HUES48 (cell line): ENCODE measurements at regions not wholly inside any gene's neighbourhood (a gene's known extent, or its start where the extent isn't known, plus 50 kb on each side); places are given as distances from the start of the nearest gene placed in this dataset.

Source experiments
- H3K27ac ChIP-seq: one replicate; pipeline ENCODE4 v1.7.0; 2013; ENCODE audit warnings: low read depth, low read length, inconsistent platforms
- H3K27me3 ChIP-seq: 2 replicates; pipeline ENCODE4 v1.6.1; 2013; ENCODE audit warnings: mild to moderate bottlenecking, low read length; ENCODE audit not compliant: control insufficient read depth, insufficient read depth
- H3K36me3 ChIP-seq: 2 replicates; pipeline ENCODE4 v1.6.1; 2013; ENCODE audit warnings: low read length; ENCODE audit not compliant: control insufficient read depth, insufficient read depth
- H3K4me1 ChIP-seq: 2 replicates; pipeline ENCODE4 v1.6.1; 2013; ENCODE audit warnings: mild to moderate bottlenecking, low read length; ENCODE audit not compliant: control insufficient read depth, insufficient read depth
- H3K4me3 ChIP-seq: 2 replicates; pipeline ENCODE4 v1.5.1; 2013; ENCODE audit warnings: mild to moderate bottlenecking, low read depth, low read length
- H3K9ac ChIP-seq: 2 replicates; pipeline ENCODE4 v1.6.1; 2013; ENCODE audit warnings: mild to moderate bottlenecking, low read depth, low read length, moderate library complexity
- H3K9me3 ChIP-seq: 2 replicates; pipeline ENCODE4 v1.6.1; 2013; ENCODE audit warnings: low read length; ENCODE audit not compliant: control insufficient read depth, insufficient read depth

- Histone ChIP-seq H3K27ac (no peak overlapping the region), H3K4me1 (no peaks in the 10 kb centered on the region), H3K36me3 (no peaks in the 10 kb centered on the region), H3K9me3 (no peaks in the 10 kb centered on the region), H3K27me3 (no peaks in the 10 kb centered on the region), H3K9ac (no peak overlapping the region), H3K4me3 (no peak overlapping the region)
Measured at GRCh38 chr10:25694206-25694933, 239.7 kb upstream of the MYO3A start.

GRCh38 chr10:25694971-25695370 lies 239.1 kb upstream of the MYO3A start:
- Histone ChIP-seq H3K36me3 (no peaks in the 10 kb centered on the region), H3K27ac (no peak overlapping the region), H3K4me1 (no peaks in the 10 kb centered on the region), H3K9me3 (no peaks in the 10 kb centered on the region), H3K27me3 (no peaks in the 10 kb centered on the region), H3K9ac (no peak overlapping the region), H3K4me3 (no peak overlapping the region)

- Histone ChIP-seq H3K4me3 (no peak overlapping the region), H3K27ac (no peak overlapping the region), H3K9me3 (no peaks in the 10 kb centered on the region), H3K36me3 (no peaks in the 10 kb centered on the region), H3K4me1 (no peaks in the 10 kb centered on the region), H3K27me3 (no peaks in the 10 kb centered on the region), H3K9ac (no peak overlapping the region)
Measured at GRCh38 chr10:25695586-25695985, 238.4 kb upstream of the MYO3A start.

GRCh38 chr10:25696013-25696708 lies 237.9 kb upstream of the MYO3A start:
- H3K27me3 ChIP-seq = no peaks in the 10 kb centered on the region
- no peak overlapping the region for H3K9ac ChIP-seq
- no peak overlapping the region for H3K27ac ChIP-seq
- no peaks in the 10 kb centered on the region for H3K9me3 ChIP-seq
- H3K36me3 ChIP-seq = no peaks in the 10 kb centered on the region
- H3K4me3 ChIP-seq = no peak overlapping the region
- H3K4me1 ChIP-seq = no peaks in the 10 kb centered on the region

GRCh38 chr10:25697412-25697811 lies 236.6 kb upstream of the MYO3A start:
- Histone ChIP-seq H3K9ac (no peak overlapping the region), H3K27me3 (no peaks in the 10 kb centered on the region), H3K36me3 (no peaks in the 10 kb centered on the region), H3K27ac (no peak overlapping the region), H3K4me1 (no peaks in the 10 kb centered on the region), H3K4me3 (no peak overlapping the region), H3K9me3 (no peaks in the 10 kb centered on the region)

- Histone ChIP-seq H3K4me1 (no peaks in the 10 kb centered on the region), H3K27me3 (no peaks in the 10 kb centered on the region), H3K36me3 (no peaks in the 10 kb centered on the region), H3K9ac (no peak overlapping the region), H3K9me3 (no peaks in the 10 kb centered on the region), H3K4me3 (no peak overlapping the region), H3K27ac (no peak overlapping the region)
Measured at GRCh38 chr10:25698638-25699037, 235.4 kb upstream of the MYO3A start.

GRCh38 chr10:25699631-25700030 lies 234.4 kb upstream of the MYO3A start:
- Histone ChIP-seq H3K4me1 (0 out of 2 replicates have a peak, but pooled peaks cover 2% of the 10 kb centered on the region), H3K9ac (no peak overlapping the region), H3K4me3 (no peak overlapping the region), H3K27ac (no peak overlapping the region), H3K9me3 (no peaks in the 10 kb centered on the region), H3K27me3 (no peaks in the 10 kb centered on the region), H3K36me3 (no peaks in the 10 kb centered on the region)

GRCh38 chr10:25701652-25702051 lies 232.4 kb upstream of the MYO3A start:
- Histone ChIP-seq H3K4me3 (no peak overlapping the region), H3K9me3 (no peaks in the 10 kb centered on the region), H3K9ac (no peak overlapping the region), H3K4me1 (0 out of 2 replicates have a peak, but pooled peaks cover 4% of the 10 kb centered on the region), H3K27me3 (no peaks in the 10 kb centered on the region), H3K27ac (no peak overlapping the region), H3K36me3 (no peaks in the 10 kb centered on the region)

- H3K4me1 ChIP-seq = 0 out of 2 replicates have a peak, but pooled peaks cover 4% of the 10 kb centered on the region
- no peak overlapping the region for H3K9ac ChIP-seq
- H3K9me3 ChIP-seq = no peaks in the 10 kb centered on the region
- no peaks in the 10 kb centered on the region for H3K36me3 ChIP-seq
- no peak overlapping the region for H3K4me3 ChIP-seq
- no peak overlapping the region for H3K27ac ChIP-seq
- H3K27me3 ChIP-seq = no peaks in the 10 kb centered on the region
Measured at GRCh38 chr10:25704622-25705021, 229.4 kb upstream of the MYO3A start.

GRCh38 chr10:25707572-25707971 lies 226.5 kb upstream of the MYO3A start:
- H3K36me3 ChIP-seq = no peaks in the 10 kb centered on the region
- H3K27me3 ChIP-seq = no peaks in the 10 kb centered on the region
- no peak overlapping the region for H3K4me3 ChIP-seq
- 0 out of 2 replicates have a peak, but pooled peaks cover 4% of the 10 kb centered on the region for H3K4me1 ChIP-seq
- no peak overlapping the region for H3K9ac ChIP-seq
- H3K27ac ChIP-seq = no peak overlapping the region
- H3K9me3 ChIP-seq = no peaks in the 10 kb centered on the region

- Histone ChIP-seq H3K4me3 (no peak overlapping the region), H3K27me3 (no peaks in the 10 kb centered on the region), H3K36me3 (no peaks in the 10 kb centered on the region), H3K9me3 (no peaks in the 10 kb centered on the region), H3K9ac (no peak overlapping the region), H3K27ac (no peak overlapping the region), H3K4me1 (0 out of 2 replicates have a peak, but pooled peaks cover 4% of the 10 kb centered on the region)
Measured at GRCh38 chr10:25707976-25708671, 225.9 kb upstream of the MYO3A start.
